Hepatocyte (in vitro differentiated cells): ENCODE measurements at regions not wholly inside any gene's neighbourhood (a gene's known extent, or its start where the extent isn't known, plus 50 kb on each side); places are given as distances from the start of the nearest gene placed in this dataset.

Source experiments
- EZH2 ChIP-seq: fragments of 200-600 bp; sonication (generic); IDR thresholded peaks from 2 replicates; pipeline ENCODE4 v1.6.1; 2016; ENCODE audit warnings: antibody characterized with exemption, mild to moderate bottlenecking, borderline replicate concordance
- TF ChIP-seq, protein P1 (sequence below): fragments of 200-600 bp; sonication (generic); IDR thresholded peaks from 2 replicates; pipeline ENCODE4 v1.5.1; 2016; ENCODE audit warnings: antibody characterized with exemption, mild to moderate bottlenecking; ENCODE audit not compliant: poor library complexity

GRCh38 chr6:98579941-98580340 lies 254.4 kb upstream of the POU3F2 start:
- TF ChIP-seq EZH2 = no peak
- TF ChIP-seq, protein P1, sequence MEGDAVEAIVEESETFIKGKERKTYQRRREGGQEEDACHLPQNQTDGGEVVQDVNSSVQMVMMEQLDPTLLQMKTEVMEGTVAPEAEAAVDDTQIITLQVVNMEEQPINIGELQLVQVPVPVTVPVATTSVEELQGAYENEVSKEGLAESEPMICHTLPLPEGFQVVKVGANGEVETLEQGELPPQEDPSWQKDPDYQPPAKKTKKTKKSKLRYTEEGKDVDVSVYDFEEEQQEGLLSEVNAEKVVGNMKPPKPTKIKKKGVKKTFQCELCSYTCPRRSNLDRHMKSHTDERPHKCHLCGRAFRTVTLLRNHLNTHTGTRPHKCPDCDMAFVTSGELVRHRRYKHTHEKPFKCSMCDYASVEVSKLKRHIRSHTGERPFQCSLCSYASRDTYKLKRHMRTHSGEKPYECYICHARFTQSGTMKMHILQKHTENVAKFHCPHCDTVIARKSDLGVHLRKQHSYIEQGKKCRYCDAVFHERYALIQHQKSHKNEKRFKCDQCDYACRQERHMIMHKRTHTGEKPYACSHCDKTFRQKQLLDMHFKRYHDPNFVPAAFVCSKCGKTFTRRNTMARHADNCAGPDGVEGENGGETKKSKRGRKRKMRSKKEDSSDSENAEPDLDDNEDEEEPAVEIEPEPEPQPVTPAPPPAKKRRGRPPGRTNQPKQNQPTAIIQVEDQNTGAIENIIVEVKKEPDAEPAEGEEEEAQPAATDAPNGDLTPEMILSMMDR = no peak
